Non-pigmented ciliary epithelial cell (primary cell): ENCODE measurements at regions not wholly inside any gene's neighbourhood (a gene's known extent, or its start where the extent isn't known, plus 50 kb on each side); places are given as distances from the start of the nearest gene placed in this dataset.
A peak's percentile ranks its signal among the peaks of the same experiment; 100 is the strongest.

Experiments
- DNase-seq: peaks from one replicate; pipeline ENCODE4 v3.0.0-alpha.2; 2010; ENCODE audit warnings: low read depth

- DNase-seq: no peak
Measured at GRCh38 chr6:12221856-12222255, 68.3 kb upstream of the EDN1 start.

GRCh38 chr6:12222405-12223366 is 67.5 kb upstream of the EDN1 start:
- no peak for DNase-seq

GRCh38 chr6:12223383-12223782 is 66.8 kb upstream of the EDN1 start:
- DNase-seq: no peak

GRCh38 chr6:12224251-12224650 is 65.9 kb upstream of the EDN1 start:
- DNase-seq: no peak

- DNase-seq: no peak
Measured at GRCh38 chr6:12228447-12229146, 61.6 kb upstream of the EDN1 start.

- no peak for DNase-seq
Measured at GRCh38 chr6:12229332-12229731, 60.8 kb upstream of the EDN1 start.

GRCh38 chr6:12230523-12230922 is 59.6 kb upstream of the EDN1 start:
- DNase-seq: no peak

GRCh38 chr6:12232339-12232738 is 57.8 kb upstream of the EDN1 start:
- peak; percentile 55 for DNase-seq

GRCh38 chr6:12232821-12233220 is 57.3 kb upstream of the EDN1 start:
- DNase-seq: no peak

GRCh38 chr6:12233693-12234571 is 56.2 kb upstream of the EDN1 start:
- peak; percentile 79 for DNase-seq

- no peak for DNase-seq
Measured at GRCh38 chr6:12235341-12235740, 54.8 kb upstream of the EDN1 start.

GRCh38 chr6:12238219-12238618 is 51.9 kb upstream of the EDN1 start:
- no peak for DNase-seq
